Hematopoietic multipotent progenitor cell treated with erythropoietin and hydrocortisone succinate and interleukin-3 and kit ligand, for 17 days (in vitro differentiated cells): ENCODE measurements at regions not wholly inside any gene's neighbourhood (a gene's known extent, or its start where the extent isn't known, plus 50 kb on each side); places are given as distances from the start of the nearest gene placed in this dataset.
"Not testable (repeated sequence)": the region's sequence is repeated elsewhere in the genome, so short reads cannot be mapped to it uniquely, and the experiment has no call there.

Experiments
- DNase-seq: peaks from one replicate; pipeline ENCODE4 v3.0.0-alpha.2; 2015; ENCODE audit warnings: low spot score

- no peak for DNase-seq
These were observed 603.8 kb downstream of the CDH8 start for GRCh38 chr16:61432421-61432820.

- no peak for DNase-seq
These were observed 615.1 kb downstream of the CDH8 start for GRCh38 chr16:61421111-61421510.

GRCh38 chr16:61419791-61420190 lies 616.4 kb downstream of the CDH8 start:
- no peak for DNase-seq

GRCh38 chr16:61418802-61419201 lies 617.4 kb downstream of the CDH8 start:
- DNase-seq, result not testable (repeated sequence)

- no peak for DNase-seq
These were observed 621.1 kb downstream of the CDH8 start for GRCh38 chr16:61415126-61415525.

- DNase-seq, result no peak
These were observed 623.2 kb downstream of the CDH8 start for GRCh38 chr16:61413021-61413420.

- DNase-seq, result no peak
These were observed 623.7 kb downstream of the CDH8 start for GRCh38 chr16:61412562-61412961.

- no peak for DNase-seq
These were observed 626.6 kb downstream of the CDH8 start for GRCh38 chr16:61409604-61410003.

- DNase-seq, result no peak
These were observed 632.9 kb downstream of the CDH8 start for GRCh38 chr16:61403386-61403785.

GRCh38 chr16:61391896-61392295 lies 644.3 kb downstream of the CDH8 start:
- DNase-seq, result no peak

GRCh38 chr16:61390965-61391637 lies 645.1 kb downstream of the CDH8 start:
- DNase-seq, result no peak

GRCh38 chr16:61385392-61386071 lies 650.7 kb downstream of the CDH8 start:
- DNase-seq, result no peak

GRCh38 chr16:61382435-61382834 lies 653.8 kb downstream of the CDH8 start:
- DNase-seq, result no peak

- DNase-seq, result no peak
These were observed 656.9 kb downstream of the CDH8 start for GRCh38 chr16:61379311-61379710.

- no peak for DNase-seq
These were observed 662.2 kb downstream of the CDH8 start for GRCh38 chr16:61374071-61374470.

- DNase-seq, result no peak
These were observed 664.4 kb downstream of the CDH8 start for GRCh38 chr16:61371881-61372280.

GRCh38 chr16:61371388-61371787 lies 664.9 kb downstream of the CDH8 start:
- DNase-seq, result no peak

GRCh38 chr16:61370564-61370963 lies 665.7 kb downstream of the CDH8 start:
- no peak for DNase-seq

- DNase-seq, result no peak
These were observed 670.2 kb downstream of the CDH8 start for GRCh38 chr16:61366006-61366405.

- DNase-seq, result no peak
These were observed 671.2 kb downstream of the CDH8 start for GRCh38 chr16:61364990-61365389.

GRCh38 chr16:61362585-61362984 lies 673.7 kb downstream of the CDH8 start:
- DNase-seq, result no peak

- DNase-seq, result no peak
These were observed 691.4 kb downstream of the CDH8 start for GRCh38 chr16:61344791-61345190.

GRCh38 chr16:61332461-61332860 lies 703.8 kb downstream of the CDH8 start:
- DNase-seq, result no peak

- DNase-seq, result no peak
These were observed 712.2 kb downstream of the CDH8 start for GRCh38 chr16:61324044-61324443.
